ENCODE measurements at regions not wholly inside any gene's neighbourhood (a gene's known extent, or its start where the extent isn't known, plus 50 kb on each side); places are given as distances from the start of the nearest gene placed in this dataset.

GRCh38 chr2:53103679-53104078 is 663.9 kb upstream of the CHAC2 start:
- no peak overlapping the region for H3K27ac ChIP-seq (ENCODE audit: low read depth, low read length)
- H3K27me3 ChIP-seq (ENCODE audit: control insufficient read depth, insufficient read depth, low read length): no peaks in the 10 kb centered on the region
- H3K36me3 ChIP-seq (ENCODE audit: control insufficient read depth, insufficient read depth, low read length): no peaks in the 10 kb centered on the region
- no peak overlapping the region for H3K4me3 ChIP-seq (ENCODE audit: low read depth, low read length)
- no peak for DNase-seq (ENCODE audit: low read depth in 4 of 6, low spot score in 6 of 6)
- no peaks in the 10 kb centered on the region for H3K9me3 ChIP-seq (ENCODE audit: control insufficient read depth, insufficient read depth, low read length)
- H3K4me1 ChIP-seq (ENCODE audit: control insufficient read depth, insufficient read depth, low read length): no peaks in the 10 kb centered on the region

GRCh38 chr2:53098696-53099078 is 668.9 kb upstream of the CHAC2 start:
- H3K36me3 ChIP-seq (ENCODE audit: control insufficient read depth, insufficient read depth, low read length): no peaks in the 10 kb centered on the region
- no peaks in the 10 kb centered on the region for H3K4me1 ChIP-seq (ENCODE audit: control insufficient read depth, insufficient read depth, low read length)
- H3K4me3 ChIP-seq (ENCODE audit: low read depth, low read length): no peak overlapping the region
- no peak for DNase-seq (ENCODE audit: low read depth in 4 of 6, low spot score in 6 of 6)
- H3K27me3 ChIP-seq (ENCODE audit: control insufficient read depth, insufficient read depth, low read length): no peaks in the 10 kb centered on the region
- no peak overlapping the region for H3K27ac ChIP-seq (ENCODE audit: low read depth, low read length)
- no CpG with 5 or more reads among the region's 4 CpGs for WGBS (ENCODE audit: insufficient coverage)
- H3K9me3 ChIP-seq (ENCODE audit: control insufficient read depth, insufficient read depth, low read length): no peaks in the 10 kb centered on the region

- H3K9me3 ChIP-seq (ENCODE audit: control insufficient read depth, insufficient read depth, low read length): no peaks in the 10 kb centered on the region
- no peaks in the 10 kb centered on the region for H3K4me1 ChIP-seq (ENCODE audit: control insufficient read depth, insufficient read depth, low read length)
- H3K36me3 ChIP-seq (ENCODE audit: control insufficient read depth, insufficient read depth, low read length): no peaks in the 10 kb centered on the region
- WGBS (ENCODE audit: insufficient coverage): 89% methylated on average over 1 of the region's 4 CpGs
- DNase-seq (ENCODE audit: low read depth in 4 of 6, low spot score in 6 of 6): peak in 1 of 6 donors; percentile 18
- no peaks in the 10 kb centered on the region for H3K27me3 ChIP-seq (ENCODE audit: control insufficient read depth, insufficient read depth, low read length)
- H3K4me3 ChIP-seq (ENCODE audit: low read depth, low read length): no peak overlapping the region
- no peak overlapping the region for H3K27ac ChIP-seq (ENCODE audit: low read depth, low read length)
Observed at GRCh38 chr2:53096351-53096750, 671.3 kb upstream of the CHAC2 start.

- H3K4me1 ChIP-seq (ENCODE audit: control insufficient read depth, insufficient read depth, low read length): no peaks in the 10 kb centered on the region
- DNase-seq (ENCODE audit: low read depth in 4 of 6, low spot score in 6 of 6): no peak
- no peaks in the 10 kb centered on the region for H3K9me3 ChIP-seq (ENCODE audit: control insufficient read depth, insufficient read depth, low read length)
- no peaks in the 10 kb centered on the region for H3K27me3 ChIP-seq (ENCODE audit: control insufficient read depth, insufficient read depth, low read length)
- no peak overlapping the region for H3K4me3 ChIP-seq (ENCODE audit: low read depth, low read length)
- H3K36me3 ChIP-seq (ENCODE audit: control insufficient read depth, insufficient read depth, low read length): no peaks in the 10 kb centered on the region
- no CpG with 5 or more reads among the region's 1 CpG for WGBS (ENCODE audit: insufficient coverage)
- no peak overlapping the region for H3K27ac ChIP-seq (ENCODE audit: low read depth, low read length)
Observed at GRCh38 chr2:53095664-53096063, 671.9 kb upstream of the CHAC2 start.

GRCh38 chr2:53095227-53095626 is 672.4 kb upstream of the CHAC2 start:
- DNase-seq (ENCODE audit: low read depth in 4 of 6, low spot score in 6 of 6): no peak
- Histone ChIP-seq H3K4me3 (ENCODE audit: low read depth, low read length) (no peak overlapping the region), H3K9me3 (ENCODE audit: control insufficient read depth, insufficient read depth, low read length) (no peaks in the 10 kb centered on the region), H3K27me3 (ENCODE audit: control insufficient read depth, insufficient read depth, low read length) (no peaks in the 10 kb centered on the region), H3K27ac (ENCODE audit: low read depth, low read length) (no peak overlapping the region), H3K36me3 (ENCODE audit: control insufficient read depth, insufficient read depth, low read length) (no peaks in the 10 kb centered on the region), H3K4me1 (ENCODE audit: control insufficient read depth, insufficient read depth, low read length) (no peaks in the 10 kb centered on the region)
- WGBS (ENCODE audit: insufficient coverage): 86% methylated on average over 1 of the region's 1 CpG

GRCh38 chr2:53093355-53093754 is 674.2 kb upstream of the CHAC2 start:
- Histone ChIP-seq H3K4me3 (ENCODE audit: low read depth, low read length) (no peak overlapping the region), H3K9me3 (ENCODE audit: control insufficient read depth, insufficient read depth, low read length) (no peaks in the 10 kb centered on the region), H3K27ac (ENCODE audit: low read depth, low read length) (no peak overlapping the region), H3K27me3 (ENCODE audit: control insufficient read depth, insufficient read depth, low read length) (no peaks in the 10 kb centered on the region), H3K4me1 (ENCODE audit: control insufficient read depth, insufficient read depth, low read length) (no peaks in the 10 kb centered on the region), H3K36me3 (ENCODE audit: control insufficient read depth, insufficient read depth, low read length) (no peaks in the 10 kb centered on the region)
- no peak for DNase-seq (ENCODE audit: low read depth in 4 of 6, low spot score in 6 of 6)
- WGBS (ENCODE audit: insufficient coverage): no CpG with 5 or more reads among the region's 1 CpG

GRCh38 chr2:53091183-53091582 is 676.4 kb upstream of the CHAC2 start:
- Histone ChIP-seq H3K27me3 (ENCODE audit: control insufficient read depth, insufficient read depth, low read length) (no peaks in the 10 kb centered on the region), H3K9me3 (ENCODE audit: control insufficient read depth, insufficient read depth, low read length) (no peaks in the 10 kb centered on the region), H3K27ac (ENCODE audit: low read depth, low read length) (no peak overlapping the region), H3K4me3 (ENCODE audit: low read depth, low read length) (no peak overlapping the region), H3K36me3 (ENCODE audit: control insufficient read depth, insufficient read depth, low read length) (no peaks in the 10 kb centered on the region), H3K4me1 (ENCODE audit: control insufficient read depth, insufficient read depth, low read length) (no peaks in the 10 kb centered on the region)
- DNase-seq (ENCODE audit: low read depth in 4 of 6, low spot score in 6 of 6): no peak

GRCh38 chr2:53087874-53088461 is 679.6 kb upstream of the CHAC2 start:
- WGBS (ENCODE audit: insufficient coverage): no CpG with 5 or more reads among the region's 4 CpGs
- no peak overlapping the region for H3K27ac ChIP-seq (ENCODE audit: low read depth, low read length)
- H3K36me3 ChIP-seq (ENCODE audit: control insufficient read depth, insufficient read depth, low read length): no peaks in the 10 kb centered on the region
- no peaks in the 10 kb centered on the region for H3K27me3 ChIP-seq (ENCODE audit: control insufficient read depth, insufficient read depth, low read length)
- no peaks in the 10 kb centered on the region for H3K4me1 ChIP-seq (ENCODE audit: control insufficient read depth, insufficient read depth, low read length)
- H3K9me3 ChIP-seq (ENCODE audit: control insufficient read depth, insufficient read depth, low read length): no peaks in the 10 kb centered on the region
- no peak overlapping the region for H3K4me3 ChIP-seq (ENCODE audit: low read depth, low read length)
- peak in 1 of 6 donors; percentile 53 for DNase-seq (ENCODE audit: low read depth in 4 of 6, low spot score in 6 of 6)

GRCh38 chr2:53087262-53087873 is 680.2 kb upstream of the CHAC2 start:
- no CpG with 5 or more reads among the region's 1 CpG for WGBS (ENCODE audit: insufficient coverage)
- Histone ChIP-seq H3K9me3 (ENCODE audit: control insufficient read depth, insufficient read depth, low read length) (no peaks in the 10 kb centered on the region), H3K27me3 (ENCODE audit: control insufficient read depth, insufficient read depth, low read length) (no peaks in the 10 kb centered on the region), H3K4me1 (ENCODE audit: control insufficient read depth, insufficient read depth, low read length) (no peaks in the 10 kb centered on the region), H3K4me3 (ENCODE audit: low read depth, low read length) (no peak overlapping the region), H3K36me3 (ENCODE audit: control insufficient read depth, insufficient read depth, low read length) (no peaks in the 10 kb centered on the region), H3K27ac (ENCODE audit: low read depth, low read length) (no peak overlapping the region)
- no peak for DNase-seq (ENCODE audit: low read depth in 4 of 6, low spot score in 6 of 6)

GRCh38 chr2:53077413-53077812 is 690.2 kb upstream of the CHAC2 start:
- Histone ChIP-seq H3K27ac (ENCODE audit: low read depth, low read length) (no peak overlapping the region), H3K27me3 (ENCODE audit: control insufficient read depth, insufficient read depth, low read length) (no peaks in the 10 kb centered on the region)

More at GRCh38 chr2:53077413-53077812, 690.2 kb upstream of the CHAC2 start:
- no peaks in the 10 kb centered on the region for H3K4me1 ChIP-seq (ENCODE audit: control insufficient read depth, insufficient read depth, low read length)
- H3K9me3 ChIP-seq (ENCODE audit: control insufficient read depth, insufficient read depth, low read length): no peaks in the 10 kb centered on the region
- no peak overlapping the region for H3K4me3 ChIP-seq (ENCODE audit: low read depth, low read length)
- H3K36me3 ChIP-seq (ENCODE audit: control insufficient read depth, insufficient read depth, low read length): no peaks in the 10 kb centered on the region
- no peak for DNase-seq (ENCODE audit: low read depth in 4 of 6, low spot score in 6 of 6)
